Central memory CD4-positive, alpha-beta T cell (primary cell): ENCODE measurements at regions not wholly inside any gene's neighbourhood (a gene's known extent, or its start where the extent isn't known, plus 50 kb on each side); places are given as distances from the start of the nearest gene placed in this dataset.
"Not testable (repeated sequence)": the region's sequence is repeated elsewhere in the genome, so short reads cannot be mapped to it uniquely, and the experiment has no call there.

ENCODE experiments used
- DNase-seq: peaks from one replicate; pipeline ENCODE4 v3.0.0; 2022

- no peak for DNase-seq
Observed at GRCh38 chr10:36437367-36437766, 688.0 kb upstream of the ANKRD30A start.

- DNase-seq = no peak
Observed at GRCh38 chr10:36428507-36428906, 696.9 kb upstream of the ANKRD30A start.

- no peak for DNase-seq
Observed at GRCh38 chr10:36425131-36425797, 700.1 kb upstream of the ANKRD30A start.

GRCh38 chr10:36424502-36424901 lies 700.9 kb upstream of the ANKRD30A start:
- no peak for DNase-seq

- DNase-seq = no peak
Observed at GRCh38 chr10:36423821-36424248, 701.6 kb upstream of the ANKRD30A start.

- no peak for DNase-seq
Observed at GRCh38 chr10:36421992-36422391, 703.4 kb upstream of the ANKRD30A start.

- DNase-seq = no peak
Observed at GRCh38 chr10:36416513-36416912, 708.9 kb upstream of the ANKRD30A start.

GRCh38 chr10:36412942-36413341 lies 712.5 kb upstream of the ANKRD30A start:
- DNase-seq = no peak

- DNase-seq = not testable (repeated sequence)
Observed at GRCh38 chr10:36400238-36400637, 725.2 kb upstream of the ANKRD30A start.

- no peak for DNase-seq
Observed at GRCh38 chr10:36393801-36394200, 731.6 kb upstream of the ANKRD30A start.

GRCh38 chr10:36391405-36391804 lies 734.0 kb upstream of the ANKRD30A start:
- no peak for DNase-seq

GRCh38 chr10:36390221-36390620 lies 735.2 kb upstream of the ANKRD30A start:
- DNase-seq = no peak

- no peak for DNase-seq
Observed at GRCh38 chr10:36388166-36388565, 737.2 kb upstream of the ANKRD30A start.

- DNase-seq = no peak
Observed at GRCh38 chr10:36385693-36386092, 739.7 kb upstream of the ANKRD30A start.

- no peak for DNase-seq
Observed at GRCh38 chr10:36383349-36383748, 741.3 kb upstream of the FZD8 start.

GRCh38 chr10:36381748-36382147 lies 739.7 kb upstream of the FZD8 start:
- DNase-seq = no peak

GRCh38 chr10:36380538-36380937 lies 738.4 kb upstream of the FZD8 start:
- no peak for DNase-seq

GRCh38 chr10:36375107-36375506 lies 733.0 kb upstream of the FZD8 start:
- no peak for DNase-seq

GRCh38 chr10:36373424-36374096 lies 731.5 kb upstream of the FZD8 start:
- DNase-seq = no peak

GRCh38 chr10:36367362-36367761 lies 725.3 kb upstream of the FZD8 start:
- no peak for DNase-seq

GRCh38 chr10:36366843-36367242 lies 724.7 kb upstream of the FZD8 start:
- no peak for DNase-seq

GRCh38 chr10:36366065-36366464 lies 724.0 kb upstream of the FZD8 start:
- no peak for DNase-seq

- DNase-seq = no peak
Observed at GRCh38 chr10:36362257-36362656, 720.2 kb upstream of the FZD8 start.

- DNase-seq = no peak
Observed at GRCh38 chr10:36358736-36359135, 716.6 kb upstream of the FZD8 start.

- DNase-seq = no peak
Observed at GRCh38 chr10:36354633-36355032, 712.5 kb upstream of the FZD8 start.
